HL-60 (cell line): ENCODE measurements at regions not wholly inside any gene's neighbourhood (a gene's known extent, or its start where the extent isn't known, plus 50 kb on each side); places are given as distances from the start of the nearest gene placed in this dataset.

ENCODE experiments used
- DNase-seq, 2 experiments: peaks; one replicate each; pipeline ENCODE4 v3.0.0-alpha.2; 2010 to 2020; ENCODE audit warnings: low read depth in 1 of 2, low spot score in 1 of 2
- H3K27ac ChIP-seq: fragments of 250-450 bp; sonication (Bioruptor Pico); replicated peaks from 2 replicates; pipeline ENCODE4 v1.5.1; 2020; ENCODE audit warnings: mild to moderate bottlenecking, moderate library complexity
- H3K27me3 ChIP-seq: fragments of 250-450 bp; sonication (Bioruptor Pico); 2 replicates; pipeline ENCODE4 v1.5.1; 2021; ENCODE audit warnings: mild to moderate bottlenecking, moderate library complexity; ENCODE audit not compliant: insufficient read depth, poor library complexity, severe bottlenecking
- H3K4me3 ChIP-seq: replicated peaks from 2 replicates; pipeline ENCODE4 v1.5.1; 2011; ENCODE audit warnings: mild to moderate bottlenecking, control low read depth, low read length; ENCODE audit not compliant: insufficient read depth
- GABPA ChIP-seq: IDR thresholded peaks from 2 replicates; pipeline ENCODE4 v1.6.1; 2012; ENCODE audit warnings: low read depth
- POLR2AphosphoS5 ChIP-seq: IDR thresholded peaks from 2 replicates; pipeline ENCODE4 v1.6.1; 2012; ENCODE audit warnings: low read depth
- SPI1 ChIP-seq: IDR thresholded peaks from 2 replicates; pipeline ENCODE4 v1.6.1; 2012; ENCODE audit warnings: low read depth, mild to moderate bottlenecking, borderline replicate concordance
- TF ChIP-seq, protein P1 (sequence below): IDR thresholded peaks from one replicate; pipeline ENCODE4 v1.5.1; 2011; ENCODE audit warnings: low read length, control low read depth, inconsistent platforms; ENCODE audit not compliant: insufficient read depth
- TF ChIP-seq, protein P2 (sequence below): IDR thresholded peaks from 2 replicates; pipeline ENCODE4 v1.6.1; 2012; ENCODE audit warnings: low read depth; ENCODE audit not compliant: insufficient replicate concordance

DNA sequence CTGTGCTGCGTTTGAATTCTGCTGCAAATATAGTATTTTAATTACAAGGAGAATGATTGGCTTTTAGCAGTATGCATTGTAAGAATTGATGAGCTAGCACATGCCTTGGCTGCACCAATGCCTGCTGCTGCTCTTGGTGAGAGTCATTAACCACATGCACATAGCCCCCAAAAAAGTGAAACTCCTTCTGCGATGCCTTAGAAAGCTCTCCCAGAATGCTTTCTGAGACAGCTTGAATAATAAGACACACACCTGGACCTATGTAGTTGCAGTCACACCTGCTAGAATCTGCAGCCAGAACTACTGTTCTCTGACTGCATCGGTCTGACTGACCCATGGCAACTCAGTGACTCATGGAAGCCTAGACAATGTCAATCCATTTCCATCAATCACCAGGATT lies 170.1 kb upstream of the DDX18 start:
- no peak for DNase-seq
- H3K27ac ChIP-seq = no peak overlapping the region

DNA sequence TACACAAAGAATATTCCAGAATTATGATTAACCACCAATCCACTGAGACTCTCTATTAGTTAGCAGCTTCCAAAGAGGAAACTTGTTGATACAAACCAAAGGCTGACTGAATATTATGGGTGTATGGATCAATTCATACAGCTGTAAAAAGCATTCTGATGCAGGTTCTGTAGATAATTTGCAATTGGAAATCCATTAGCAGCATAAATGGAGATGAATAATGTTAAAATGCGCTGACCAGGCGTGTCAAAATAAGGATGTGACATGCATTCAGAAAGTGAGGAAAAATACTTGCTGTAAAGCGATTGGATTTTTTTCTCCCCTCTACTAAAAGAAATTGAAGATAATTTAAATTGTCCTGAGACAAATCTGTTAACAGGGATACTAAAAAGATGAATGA lies 169.0 kb upstream of the DDX18 start:
- no peak overlapping the region for H3K27ac ChIP-seq

More for the DNA sequence above, 170.1 kb upstream of the DDX18 start:
- TF ChIP-seq, protein P1, sequence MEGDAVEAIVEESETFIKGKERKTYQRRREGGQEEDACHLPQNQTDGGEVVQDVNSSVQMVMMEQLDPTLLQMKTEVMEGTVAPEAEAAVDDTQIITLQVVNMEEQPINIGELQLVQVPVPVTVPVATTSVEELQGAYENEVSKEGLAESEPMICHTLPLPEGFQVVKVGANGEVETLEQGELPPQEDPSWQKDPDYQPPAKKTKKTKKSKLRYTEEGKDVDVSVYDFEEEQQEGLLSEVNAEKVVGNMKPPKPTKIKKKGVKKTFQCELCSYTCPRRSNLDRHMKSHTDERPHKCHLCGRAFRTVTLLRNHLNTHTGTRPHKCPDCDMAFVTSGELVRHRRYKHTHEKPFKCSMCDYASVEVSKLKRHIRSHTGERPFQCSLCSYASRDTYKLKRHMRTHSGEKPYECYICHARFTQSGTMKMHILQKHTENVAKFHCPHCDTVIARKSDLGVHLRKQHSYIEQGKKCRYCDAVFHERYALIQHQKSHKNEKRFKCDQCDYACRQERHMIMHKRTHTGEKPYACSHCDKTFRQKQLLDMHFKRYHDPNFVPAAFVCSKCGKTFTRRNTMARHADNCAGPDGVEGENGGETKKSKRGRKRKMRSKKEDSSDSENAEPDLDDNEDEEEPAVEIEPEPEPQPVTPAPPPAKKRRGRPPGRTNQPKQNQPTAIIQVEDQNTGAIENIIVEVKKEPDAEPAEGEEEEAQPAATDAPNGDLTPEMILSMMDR = no peak
- no peak for TF ChIP-seq POLR2AphosphoS5
- TF ChIP-seq SPI1 = no peak
- TF ChIP-seq, protein P2, sequence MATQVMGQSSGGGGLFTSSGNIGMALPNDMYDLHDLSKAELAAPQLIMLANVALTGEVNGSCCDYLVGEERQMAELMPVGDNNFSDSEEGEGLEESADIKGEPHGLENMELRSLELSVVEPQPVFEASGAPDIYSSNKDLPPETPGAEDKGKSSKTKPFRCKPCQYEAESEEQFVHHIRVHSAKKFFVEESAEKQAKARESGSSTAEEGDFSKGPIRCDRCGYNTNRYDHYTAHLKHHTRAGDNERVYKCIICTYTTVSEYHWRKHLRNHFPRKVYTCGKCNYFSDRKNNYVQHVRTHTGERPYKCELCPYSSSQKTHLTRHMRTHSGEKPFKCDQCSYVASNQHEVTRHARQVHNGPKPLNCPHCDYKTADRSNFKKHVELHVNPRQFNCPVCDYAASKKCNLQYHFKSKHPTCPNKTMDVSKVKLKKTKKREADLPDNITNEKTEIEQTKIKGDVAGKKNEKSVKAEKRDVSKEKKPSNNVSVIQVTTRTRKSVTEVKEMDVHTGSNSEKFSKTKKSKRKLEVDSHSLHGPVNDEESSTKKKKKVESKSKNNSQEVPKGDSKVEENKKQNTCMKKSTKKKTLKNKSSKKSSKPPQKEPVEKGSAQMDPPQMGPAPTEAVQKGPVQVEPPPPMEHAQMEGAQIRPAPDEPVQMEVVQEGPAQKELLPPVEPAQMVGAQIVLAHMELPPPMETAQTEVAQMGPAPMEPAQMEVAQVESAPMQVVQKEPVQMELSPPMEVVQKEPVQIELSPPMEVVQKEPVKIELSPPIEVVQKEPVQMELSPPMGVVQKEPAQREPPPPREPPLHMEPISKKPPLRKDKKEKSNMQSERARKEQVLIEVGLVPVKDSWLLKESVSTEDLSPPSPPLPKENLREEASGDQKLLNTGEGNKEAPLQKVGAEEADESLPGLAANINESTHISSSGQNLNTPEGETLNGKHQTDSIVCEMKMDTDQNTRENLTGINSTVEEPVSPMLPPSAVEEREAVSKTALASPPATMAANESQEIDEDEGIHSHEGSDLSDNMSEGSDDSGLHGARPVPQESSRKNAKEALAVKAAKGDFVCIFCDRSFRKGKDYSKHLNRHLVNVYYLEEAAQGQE = no peak
- no peak for TF ChIP-seq GABPA
- Histone ChIP-seq H3K4me3 (no peak overlapping the region), H3K27me3 (no peaks in the 10 kb centered on the region)

DNA sequence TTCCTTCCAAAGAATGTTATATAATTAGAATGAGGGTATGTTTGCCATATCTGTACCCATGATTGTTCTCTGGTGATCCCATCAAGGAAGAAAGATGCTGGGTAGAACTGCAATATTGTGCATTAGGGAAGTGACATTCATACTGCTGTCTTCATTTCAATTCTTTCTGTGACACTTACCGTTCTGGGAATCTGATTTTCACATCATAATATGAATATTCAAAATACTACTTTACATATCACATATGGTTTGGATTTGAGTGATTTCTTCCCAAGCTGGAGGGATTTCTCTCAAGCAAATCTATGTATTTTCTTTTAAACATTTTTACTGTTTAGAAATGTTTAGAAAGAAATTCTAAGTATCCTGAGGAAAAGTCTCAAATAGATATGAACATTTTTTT lies 168.4 kb upstream of the DDX18 start:
- no peak for TF ChIP-seq POLR2AphosphoS5
- TF ChIP-seq, protein P2 = no peak
- TF ChIP-seq, protein P1 = no peak
- no peak for TF ChIP-seq SPI1
- no peak for TF ChIP-seq GABPA
- no peak overlapping the region for H3K4me3 ChIP-seq
- H3K27ac ChIP-seq = no peak overlapping the region
- no peak for DNase-seq
- no peaks in the 10 kb centered on the region for H3K27me3 ChIP-seq

More for the DNA sequence above, 169.0 kb upstream of the DDX18 start:
- Histone ChIP-seq H3K4me3 (no peak overlapping the region), H3K27me3 (no peaks in the 10 kb centered on the region)
- TF ChIP-seq POLR2AphosphoS5 (no peak), GABPA (no peak), SPI1 (no peak)
- TF ChIP-seq, protein P2 = no peak
- TF ChIP-seq, protein P1 = no peak
- no peak for DNase-seq
